Body of pancreas (tissue), 4 donors: ENCODE measurements at regions not wholly inside any gene's neighbourhood (a gene's known extent, or its start where the extent isn't known, plus 50 kb on each side); places are given as distances from the start of the nearest gene placed in this dataset.

Experiments
- POLR2A ChIP-seq, 3 donors: fragments of 450-650 bp; IDR thresholded peaks; one replicate each; pipeline ENCODE4 v1.6.1; 2016; ENCODE audit warnings: antibody characterized with exemption in 3 of 3, mild to moderate bottlenecking in 2 of 3
- TF ChIP-seq, protein P1 (sequence below), 7 experiments: fragments of 450-650 bp in 4 of 7; fragments of 200-600 bp in 3 of 7; sonication (generic) in 3 of 7; IDR thresholded peaks; one replicate each; pipeline ENCODE4 v1.5.1; 2016 to 2019; ENCODE audit warnings: antibody characterized with exemption in 7 of 7

DNA sequence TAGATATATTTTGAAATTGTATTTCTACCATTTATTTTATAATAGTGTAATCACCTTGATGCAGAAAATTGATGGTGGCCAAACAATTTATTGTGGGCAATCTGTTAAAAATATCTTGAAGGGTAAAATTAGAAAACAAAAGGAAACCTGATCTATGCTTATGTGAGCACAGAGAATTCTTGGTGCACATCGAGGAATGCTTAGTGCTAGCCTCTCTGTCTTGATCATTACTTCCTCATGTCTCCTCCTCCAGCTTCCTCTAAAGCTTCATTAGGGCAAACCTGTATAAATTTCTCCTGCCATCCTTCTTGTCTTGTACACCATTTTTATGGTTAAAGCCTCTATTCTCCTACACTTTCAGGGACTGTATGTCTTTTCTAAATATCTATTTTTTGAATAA lies 725.8 kb downstream of the RAPGEF2 start:
- TF ChIP-seq, protein P1, sequence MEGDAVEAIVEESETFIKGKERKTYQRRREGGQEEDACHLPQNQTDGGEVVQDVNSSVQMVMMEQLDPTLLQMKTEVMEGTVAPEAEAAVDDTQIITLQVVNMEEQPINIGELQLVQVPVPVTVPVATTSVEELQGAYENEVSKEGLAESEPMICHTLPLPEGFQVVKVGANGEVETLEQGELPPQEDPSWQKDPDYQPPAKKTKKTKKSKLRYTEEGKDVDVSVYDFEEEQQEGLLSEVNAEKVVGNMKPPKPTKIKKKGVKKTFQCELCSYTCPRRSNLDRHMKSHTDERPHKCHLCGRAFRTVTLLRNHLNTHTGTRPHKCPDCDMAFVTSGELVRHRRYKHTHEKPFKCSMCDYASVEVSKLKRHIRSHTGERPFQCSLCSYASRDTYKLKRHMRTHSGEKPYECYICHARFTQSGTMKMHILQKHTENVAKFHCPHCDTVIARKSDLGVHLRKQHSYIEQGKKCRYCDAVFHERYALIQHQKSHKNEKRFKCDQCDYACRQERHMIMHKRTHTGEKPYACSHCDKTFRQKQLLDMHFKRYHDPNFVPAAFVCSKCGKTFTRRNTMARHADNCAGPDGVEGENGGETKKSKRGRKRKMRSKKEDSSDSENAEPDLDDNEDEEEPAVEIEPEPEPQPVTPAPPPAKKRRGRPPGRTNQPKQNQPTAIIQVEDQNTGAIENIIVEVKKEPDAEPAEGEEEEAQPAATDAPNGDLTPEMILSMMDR (IDR thresholded peaks at IDR 0.05), result no peak
- TF ChIP-seq POLR2A (IDR thresholded peaks at IDR 0.05), result no peak
